ENCODE measurements at regions not wholly inside any gene's neighbourhood (a gene's known extent, or its start where the extent isn't known, plus 50 kb on each side); places are given as distances from the start of the nearest gene placed in this dataset.

- H3K36me3 ChIP-seq (ENCODE audit: control insufficient read depth in 1 of 2, insufficient read depth in 2 of 2, low read length in 2 of 2): no peaks in the 10 kb centered on the region
- DNase-seq (ENCODE audit: low read depth, low spot score): no peak
- intact Hi-C loops (cut with micrococcal nuclease): no loop called here
- no TSS peak for BruUV-seq (replicated peaks)
- ChIA-PET RAD21 (ENCODE audit: low non-redundant PET in 1 of 2, low total read pairs in 2 of 2, uncharacterized antibody in 2 of 2, unreplicated experiment in 2 of 2) (no interaction called here), CTCF (no interaction called here), POLR2A (no interaction called here)
- no peak overlapping the region for H3K4me3 ChIP-seq (replicated peaks in 1 of 2; ENCODE audit: low read depth in 1 of 2, low read length in 2 of 2)
- no peak overlapping the region for H3K9ac ChIP-seq (ENCODE audit: low read length)
- no peaks in the 10 kb centered on the region for H3K79me2 ChIP-seq (ENCODE audit: insufficient read depth, low read length)
- H2AFZ ChIP-seq (ENCODE audit: low read depth, low read length, poor library complexity, severe bottlenecking): no peak overlapping the region
- no peaks in the 10 kb centered on the region for H3K27me3 ChIP-seq (ENCODE audit: insufficient read depth, low read length)
- no peaks in the 10 kb centered on the region for H3K4me1 ChIP-seq (ENCODE audit: control insufficient read depth in 1 of 2, insufficient read depth in 2 of 2, low read length in 2 of 2)
- no peak for ATAC-seq
- no peak overlapping the region for H3K27ac ChIP-seq (ENCODE audit: low read depth, low read length)
- peaks cover 12 to 37% of the 10 kb centered on the region in 2 experiments; a peak in 2 of 4 replicates for H3K9me3 ChIP-seq (ENCODE audit: control insufficient read depth in 1 of 2, insufficient read depth in 1 of 2, low read depth in 1 of 2, low read length in 2 of 2)
- TF ChIP-seq EZH2phosphoT487 (IDR thresholded peaks at IDR 0.05; ENCODE audit: borderline replicate concordance): no peak
- TF ChIP-seq EGR1 (IDR thresholded peaks at IDR 0.05; ENCODE audit: low read depth): no peak
- TF ChIP-seq, protein P1, sequence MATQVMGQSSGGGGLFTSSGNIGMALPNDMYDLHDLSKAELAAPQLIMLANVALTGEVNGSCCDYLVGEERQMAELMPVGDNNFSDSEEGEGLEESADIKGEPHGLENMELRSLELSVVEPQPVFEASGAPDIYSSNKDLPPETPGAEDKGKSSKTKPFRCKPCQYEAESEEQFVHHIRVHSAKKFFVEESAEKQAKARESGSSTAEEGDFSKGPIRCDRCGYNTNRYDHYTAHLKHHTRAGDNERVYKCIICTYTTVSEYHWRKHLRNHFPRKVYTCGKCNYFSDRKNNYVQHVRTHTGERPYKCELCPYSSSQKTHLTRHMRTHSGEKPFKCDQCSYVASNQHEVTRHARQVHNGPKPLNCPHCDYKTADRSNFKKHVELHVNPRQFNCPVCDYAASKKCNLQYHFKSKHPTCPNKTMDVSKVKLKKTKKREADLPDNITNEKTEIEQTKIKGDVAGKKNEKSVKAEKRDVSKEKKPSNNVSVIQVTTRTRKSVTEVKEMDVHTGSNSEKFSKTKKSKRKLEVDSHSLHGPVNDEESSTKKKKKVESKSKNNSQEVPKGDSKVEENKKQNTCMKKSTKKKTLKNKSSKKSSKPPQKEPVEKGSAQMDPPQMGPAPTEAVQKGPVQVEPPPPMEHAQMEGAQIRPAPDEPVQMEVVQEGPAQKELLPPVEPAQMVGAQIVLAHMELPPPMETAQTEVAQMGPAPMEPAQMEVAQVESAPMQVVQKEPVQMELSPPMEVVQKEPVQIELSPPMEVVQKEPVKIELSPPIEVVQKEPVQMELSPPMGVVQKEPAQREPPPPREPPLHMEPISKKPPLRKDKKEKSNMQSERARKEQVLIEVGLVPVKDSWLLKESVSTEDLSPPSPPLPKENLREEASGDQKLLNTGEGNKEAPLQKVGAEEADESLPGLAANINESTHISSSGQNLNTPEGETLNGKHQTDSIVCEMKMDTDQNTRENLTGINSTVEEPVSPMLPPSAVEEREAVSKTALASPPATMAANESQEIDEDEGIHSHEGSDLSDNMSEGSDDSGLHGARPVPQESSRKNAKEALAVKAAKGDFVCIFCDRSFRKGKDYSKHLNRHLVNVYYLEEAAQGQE (IDR thresholded peaks at IDR 0.05; ENCODE audit: low read depth): no peak
- no peak for TF ChIP-seq FOSL1 (IDR thresholded peaks at IDR 0.05; ENCODE audit: low read depth)
- TF ChIP-seq TCF7L2 (IDR thresholded peaks at IDR 0.05; ENCODE audit: borderline replicate concordance, extremely low read depth, insufficient read depth, insufficient read length): no peak
- no peak for TF ChIP-seq CBX3 (IDR thresholded peaks at IDR 0.05; ENCODE audit: low read depth)
- TF ChIP-seq POLR2A (IDR thresholded peaks at IDR 0.05; ENCODE audit: borderline replicate concordance, extremely low read depth, insufficient read depth, insufficient read length): no peak
- no peak for TF ChIP-seq SRF (IDR thresholded peaks at IDR 0.05; ENCODE audit: low read depth)
- no peak for TF ChIP-seq RAD21 (IDR thresholded peaks at IDR 0.05; ENCODE audit: low read depth)
- TF ChIP-seq SP1 (IDR thresholded peaks at IDR 0.05; ENCODE audit: low read depth): no peak
- no peak for TF ChIP-seq ZNF274 (IDR thresholded peaks at IDR 0.05; ENCODE audit: low read depth, low read length)
- no peak for TF ChIP-seq JUND (IDR thresholded peaks at IDR 0.05)
- TF ChIP-seq, protein P2, sequence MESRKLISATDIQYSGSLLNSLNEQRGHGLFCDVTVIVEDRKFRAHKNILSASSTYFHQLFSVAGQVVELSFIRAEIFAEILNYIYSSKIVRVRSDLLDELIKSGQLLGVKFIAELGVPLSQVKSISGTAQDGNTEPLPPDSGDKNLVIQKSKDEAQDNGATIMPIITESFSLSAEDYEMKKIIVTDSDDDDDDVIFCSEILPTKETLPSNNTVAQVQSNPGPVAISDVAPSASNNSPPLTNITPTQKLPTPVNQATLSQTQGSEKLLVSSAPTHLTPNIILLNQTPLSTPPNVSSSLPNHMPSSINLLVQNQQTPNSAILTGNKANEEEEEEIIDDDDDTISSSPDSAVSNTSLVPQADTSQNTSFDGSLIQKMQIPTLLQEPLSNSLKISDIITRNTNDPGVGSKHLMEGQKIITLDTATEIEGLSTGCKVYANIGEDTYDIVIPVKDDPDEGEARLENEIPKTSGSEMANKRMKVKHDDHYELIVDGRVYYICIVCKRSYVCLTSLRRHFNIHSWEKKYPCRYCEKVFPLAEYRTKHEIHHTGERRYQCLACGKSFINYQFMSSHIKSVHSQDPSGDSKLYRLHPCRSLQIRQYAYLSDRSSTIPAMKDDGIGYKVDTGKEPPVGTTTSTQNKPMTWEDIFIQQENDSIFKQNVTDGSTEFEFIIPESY (IDR thresholded peaks at IDR 0.05; ENCODE audit: extremely low read depth, insufficient replicate concordance, low read length): no peak
- TF ChIP-seq ATF3 (IDR thresholded peaks at IDR 0.05): no peak
- no peak for TF ChIP-seq SIN3A (IDR thresholded peaks at IDR 0.05; ENCODE audit: low read depth)
- no peak for TF ChIP-seq ZFX (IDR thresholded peaks at IDR 0.05)
- TF ChIP-seq, protein P3, sequence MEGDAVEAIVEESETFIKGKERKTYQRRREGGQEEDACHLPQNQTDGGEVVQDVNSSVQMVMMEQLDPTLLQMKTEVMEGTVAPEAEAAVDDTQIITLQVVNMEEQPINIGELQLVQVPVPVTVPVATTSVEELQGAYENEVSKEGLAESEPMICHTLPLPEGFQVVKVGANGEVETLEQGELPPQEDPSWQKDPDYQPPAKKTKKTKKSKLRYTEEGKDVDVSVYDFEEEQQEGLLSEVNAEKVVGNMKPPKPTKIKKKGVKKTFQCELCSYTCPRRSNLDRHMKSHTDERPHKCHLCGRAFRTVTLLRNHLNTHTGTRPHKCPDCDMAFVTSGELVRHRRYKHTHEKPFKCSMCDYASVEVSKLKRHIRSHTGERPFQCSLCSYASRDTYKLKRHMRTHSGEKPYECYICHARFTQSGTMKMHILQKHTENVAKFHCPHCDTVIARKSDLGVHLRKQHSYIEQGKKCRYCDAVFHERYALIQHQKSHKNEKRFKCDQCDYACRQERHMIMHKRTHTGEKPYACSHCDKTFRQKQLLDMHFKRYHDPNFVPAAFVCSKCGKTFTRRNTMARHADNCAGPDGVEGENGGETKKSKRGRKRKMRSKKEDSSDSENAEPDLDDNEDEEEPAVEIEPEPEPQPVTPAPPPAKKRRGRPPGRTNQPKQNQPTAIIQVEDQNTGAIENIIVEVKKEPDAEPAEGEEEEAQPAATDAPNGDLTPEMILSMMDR (IDR thresholded peaks at IDR 0.05 in 2 of 3, conservative IDR thresholded peaks at IDR 0.05 in 1 of 3; ENCODE audit: borderline replicate concordance in 1 of 3, insufficient read depth in 1 of 3, low read depth in 2 of 3, low read length in 2 of 3): no peak
- no peak for TF ChIP-seq ELF1 (IDR thresholded peaks at IDR 0.05; ENCODE audit: borderline replicate concordance, low read depth)
- no peak for TF ChIP-seq CEBPB (IDR thresholded peaks at IDR 0.05; ENCODE audit: low read depth)
- no peak overlapping the region for H3K4me2 ChIP-seq (ENCODE audit: low read length)
- no peaks in the 10 kb centered on the region for H4K20me1 ChIP-seq (ENCODE audit: insufficient read depth)
- H3K9me2 ChIP-seq (ENCODE audit: insufficient read depth): no peaks in the 10 kb centered on the region
Observed at GRCh38 chr10:9860045-9860444, 1157.6 kb upstream of the CELF2 start.

All from HCT116 (cell line).